Ishikawa (cell line): ENCODE measurements at regions not wholly inside any gene's neighbourhood (a gene's known extent, or its start where the extent isn't known, plus 50 kb on each side); places are given as distances from the start of the nearest gene placed in this dataset.

ENCODE experiments used
- CEBPB ChIP-seq: IDR thresholded peaks from 2 replicates; pipeline ENCODE4 v1.6.1; 2012
- CREB1 ChIP-seq: IDR thresholded peaks from 2 replicates; pipeline ENCODE4 v1.6.1; 2012; ENCODE audit warnings: low read depth
- EGR1 ChIP-seq: IDR thresholded peaks from 2 replicates; pipeline ENCODE4 v1.6.1; 2012
- EP300 ChIP-seq: IDR thresholded peaks from 2 replicates; pipeline ENCODE4 v1.6.1; 2012; ENCODE audit warnings: borderline replicate concordance
- FOXM1 ChIP-seq: IDR thresholded peaks from 2 replicates; pipeline ENCODE4 v1.6.1; 2012; ENCODE audit warnings: low read depth, borderline replicate concordance
- MAX ChIP-seq: IDR thresholded peaks from 2 replicates; pipeline ENCODE4 v1.6.1; 2012
- NFIC ChIP-seq: IDR thresholded peaks from 2 replicates; pipeline ENCODE4 v1.6.1; 2012
- RAD21 ChIP-seq: IDR thresholded peaks from 2 replicates; pipeline ENCODE4 v1.6.1; 2012; ENCODE audit warnings: low read depth
- REST ChIP-seq: IDR thresholded peaks from 2 replicates; pipeline ENCODE4 v1.6.1; 2012; ENCODE audit warnings: low read depth, mild to moderate bottlenecking
- TAF1 ChIP-seq: IDR thresholded peaks from 2 replicates; pipeline ENCODE4 v1.6.1; 2012; ENCODE audit warnings: low read depth, mild to moderate bottlenecking
- TCF12 ChIP-seq: IDR thresholded peaks from 2 replicates; pipeline ENCODE4 v1.6.1; 2012; ENCODE audit warnings: low read depth
- TEAD4 ChIP-seq: IDR thresholded peaks from 2 replicates; pipeline ENCODE4 v1.6.1; 2012
- USF1 ChIP-seq: IDR thresholded peaks from 2 replicates; pipeline ENCODE4 v1.6.1; 2012
- YY1 ChIP-seq: IDR thresholded peaks from 2 replicates; pipeline ENCODE4 v1.6.1; 2012; ENCODE audit warnings: low read depth
- ZBTB7A ChIP-seq: IDR thresholded peaks from 2 replicates; pipeline ENCODE4 v1.6.1; 2012; ENCODE audit warnings: low read depth

GRCh38 chr18:43635397-43635796, 358.1 kb upstream of the SYT4 start:
- TF ChIP-seq RAD21 = no peak
- no peak for TF ChIP-seq CEBPB

- no peak for TF ChIP-seq EP300
- no peak for TF ChIP-seq TEAD4
- no peak for TF ChIP-seq NFIC
- TF ChIP-seq RAD21 = no peak
These were observed 365.5 kb upstream of the SYT4 start for GRCh38 chr18:43642727-43643330.

- TF ChIP-seq ZBTB7A = no peak
- TF ChIP-seq USF1 = no peak
These were observed 370.7 kb upstream of the SYT4 start for GRCh38 chr18:43648002-43648401.

GRCh38 chr18:43649649-43650357, 372.5 kb upstream of the SYT4 start:
- TF ChIP-seq EGR1 = no peak
- no peak for TF ChIP-seq YY1
- TF ChIP-seq ZBTB7A = no peak
- no peak for TF ChIP-seq CREB1
- no peak for TF ChIP-seq NFIC
- no peak for TF ChIP-seq TAF1
- TF ChIP-seq FOXM1 = no peak
- TF ChIP-seq CEBPB = no peak
- TF ChIP-seq TEAD4 = no peak
- TF ChIP-seq MAX = no peak
- TF ChIP-seq USF1 = no peak
- TF ChIP-seq EP300 = no peak
- TF ChIP-seq RAD21 = no peak
- TF ChIP-seq TCF12 = no peak
- no peak for TF ChIP-seq REST

GRCh38 chr18:43650426-43650825, 373.1 kb upstream of the SYT4 start:
- TF ChIP-seq YY1 (no peak), RAD21 (no peak), EP300 (no peak), TEAD4 (no peak), CEBPB (no peak), MAX (no peak), TAF1 (no peak), NFIC (no peak)

- TF ChIP-seq USF1 = no peak
- TF ChIP-seq CREB1 = no peak
- no peak for TF ChIP-seq NFIC
- no peak for TF ChIP-seq FOXM1
- no peak for TF ChIP-seq CEBPB
- no peak for TF ChIP-seq REST
- no peak for TF ChIP-seq TEAD4
- no peak for TF ChIP-seq RAD21
These were observed 373.8 kb upstream of the SYT4 start for GRCh38 chr18:43651057-43651456.
